IMR-90 (cell line): ENCODE measurements at regions not wholly inside any gene's neighbourhood (a gene's known extent, or its start where the extent isn't known, plus 50 kb on each side); places are given as distances from the start of the nearest gene placed in this dataset.

Experiments
- ATAC-seq: fragments of 200-7000 bp; cut with Tn5 transposase; 2 replicates; pipeline ENCODE4 v1.9.1; 2020; ENCODE audit warnings: low read depth, mild to moderate bottlenecking, moderate library complexity
- BruUV-seq: library from RNA; stranded (reverse); fragments of 400-500 nt; replicated peaks from 2 replicates; lab custom pipeline; 2021; lab: Mats Ljungman, UMichigan
- CTCF ChIA-PET: fragments of 300-600 bp; formaldehyde crosslinking; extraction: SDS; loops from one replicate; lab custom pipeline; 2021; ENCODE audit warnings: antibody characterized with exemption; lab: Yijun Ruan, JAX
- POLR2A ChIA-PET: fragments of 300-600 bp; sonication (Branson Sonifier 250); formaldehyde crosslinking; loops from one replicate; lab custom pipeline; 2022; ENCODE audit warnings: antibody characterized with exemption; ENCODE audit not compliant: unreplicated experiment; lab: Charles Lee
- DNase-seq: peaks from one replicate; pipeline ENCODE4 v3.0.0; 2013
- H2AFZ ChIP-seq: replicated peaks from 2 replicates; pipeline ENCODE3; 2013; ENCODE audit warnings: low read length, mild to moderate bottlenecking; ENCODE audit not compliant: poor library complexity
- H2AK5ac ChIP-seq: 2 replicates; pipeline ENCODE4 v1.6.1; 2013; ENCODE audit warnings: low read depth, low read length, inconsistent platforms
- H2AK9ac ChIP-seq: replicated peaks from 2 replicates; pipeline ENCODE3; 2013; ENCODE audit warnings: mild to moderate bottlenecking, low read depth, low read length, moderate library complexity; ENCODE audit not compliant: poor library complexity
- H2BK120ac ChIP-seq: 2 replicates; pipeline ENCODE4 v1.6.1; 2013; ENCODE audit warnings: low read depth, low read length, inconsistent platforms
- H2BK15ac ChIP-seq: 3 replicates; pipeline ENCODE4 v1.6.1; 2013; ENCODE audit warnings: low read depth, low read length, inconsistent platforms
- H2BK20ac ChIP-seq: 2 replicates; pipeline ENCODE4 v1.6.1; 2013; ENCODE audit warnings: low read depth, mild to moderate bottlenecking, inconsistent platforms, low read length, moderate library complexity
- H2BK5ac ChIP-seq: 2 replicates; pipeline ENCODE4 v1.6.1; 2013; ENCODE audit warnings: mild to moderate bottlenecking, low read depth, low read length, inconsistent platforms; ENCODE audit not compliant: poor library complexity, severe bottlenecking
- H3K14ac ChIP-seq: replicated peaks from 2 replicates; pipeline ENCODE4 v1.6.1; 2013; ENCODE audit warnings: low read depth, low read length, inconsistent platforms
- H3K18ac ChIP-seq: 2 replicates; pipeline ENCODE4 v1.6.1; 2013; ENCODE audit warnings: low read depth, low read length, control low read depth
- H3K23ac ChIP-seq: 2 replicates; pipeline ENCODE4 v1.6.1; 2013; ENCODE audit warnings: low read depth, low read length, inconsistent platforms
- H3K27ac ChIP-seq: 2 replicates; pipeline ENCODE4 v1.5.1; 2013; ENCODE audit warnings: mild to moderate bottlenecking, control low read depth, low read length; ENCODE audit not compliant: insufficient read depth
- H3K27me3 ChIP-seq: 2 replicates; pipeline ENCODE4 v1.6.1; 2013; ENCODE audit warnings: low read length; ENCODE audit not compliant: control insufficient read depth, insufficient read depth
- H3K36me3 ChIP-seq: 2 replicates; pipeline ENCODE4 v1.6.1; 2013; ENCODE audit warnings: low read length, mixed read lengths; ENCODE audit not compliant: control insufficient read depth, insufficient read depth
- H3K4ac ChIP-seq: 2 replicates; pipeline ENCODE4 v1.6.1; 2013; ENCODE audit warnings: low read depth, low read length, inconsistent platforms
- H3K4me1 ChIP-seq: 2 replicates; pipeline ENCODE4 v1.6.1; 2013; ENCODE audit warnings: low read length, mixed read lengths; ENCODE audit not compliant: control insufficient read depth, insufficient read depth
- H3K4me2 ChIP-seq: 2 replicates; pipeline ENCODE4 v1.6.1; 2013; ENCODE audit warnings: low read depth, mild to moderate bottlenecking, control low read depth, low read length, moderate library complexity
- H3K4me3 ChIP-seq: 2 replicates; pipeline ENCODE4 v1.5.1; 2013; ENCODE audit warnings: low read depth, mild to moderate bottlenecking, control low read depth, low read length, moderate library complexity; ENCODE audit not compliant: insufficient read depth
- H3K56ac ChIP-seq: 2 replicates; pipeline ENCODE4 v1.6.1; 2013; ENCODE audit warnings: low read length, inconsistent platforms; ENCODE audit not compliant: insufficient read depth; ENCODE audit errors: extremely low read depth
- H3K79me1 ChIP-seq, 2 experiments: 2 replicates each; pipeline ENCODE4 v1.6.1; 2013; ENCODE audit warnings: low read length in 2 of 2, inconsistent platforms in 1 of 2, low read depth in 1 of 2
- H3K9ac ChIP-seq: 2 replicates; pipeline ENCODE4 v1.6.1; 2013; ENCODE audit warnings: low read depth, low read length, control low read depth
- H3K9me1 ChIP-seq: 2 replicates; pipeline ENCODE4 v1.6.1; 2013; ENCODE audit warnings: low read length, inconsistent platforms; ENCODE audit not compliant: insufficient read depth
- H3K9me3 ChIP-seq: 2 replicates; pipeline ENCODE4 v1.6.1; 2013; ENCODE audit warnings: low read length; ENCODE audit not compliant: control insufficient read depth, insufficient read depth
- H4K20me1 ChIP-seq: 2 replicates; pipeline ENCODE4 v1.6.1; 2013; ENCODE audit warnings: low read length, inconsistent platforms; ENCODE audit not compliant: insufficient read depth
- H4K5ac ChIP-seq: 2 replicates; pipeline ENCODE4 v1.6.1; 2013; ENCODE audit warnings: mild to moderate bottlenecking, low read depth, low read length, control low read depth
- H4K8ac ChIP-seq, 2 experiments: 2 replicates each; pipeline ENCODE4 v1.6.1; 2013; ENCODE audit warnings: low read depth in 2 of 2, low read length in 2 of 2, control low read depth in 1 of 2, inconsistent platforms in 1 of 2
- H4K91ac ChIP-seq: 2 replicates; pipeline ENCODE4 v1.6.1; 2013; ENCODE audit warnings: low read depth, low read length, inconsistent platforms; ENCODE audit not compliant: insufficient read depth
- BHLHE40 ChIP-seq: fragments of 150-350 bp; IDR thresholded peaks from 2 replicates; pipeline ENCODE4 v1.6.1; 2016; ENCODE audit warnings: mild to moderate bottlenecking, low read depth, low read length
- CEBPB ChIP-seq: IDR thresholded peaks from 2 replicates; pipeline ENCODE4 v1.6.1; 2012; ENCODE audit warnings: low read depth, low read length, improper control_type of control experiment
- MAZ ChIP-seq: IDR thresholded peaks from 2 replicates; pipeline ENCODE4 v1.6.1; 2012; ENCODE audit warnings: low read depth, mild to moderate bottlenecking, low read length, improper control_type of control experiment, moderate library complexity, borderline replicate concordance
- POLR2A ChIP-seq: IDR thresholded peaks from 2 replicates; pipeline ENCODE4 v1.6.1; 2012; ENCODE audit warnings: mild to moderate bottlenecking, low read depth, low read length
- RCOR1 ChIP-seq: IDR thresholded peaks from 2 replicates; pipeline ENCODE4 v1.6.1; 2012; ENCODE audit warnings: mild to moderate bottlenecking, low read length, improper control_type of control experiment; ENCODE audit not compliant: insufficient replicate concordance
- SMC3 ChIP-seq: fragments of 150-350 bp; IDR thresholded peaks from 2 replicates; pipeline ENCODE4 v1.6.1; 2016; ENCODE audit warnings: low read depth, mild to moderate bottlenecking, antibody characterized with exemption, low read length, moderate library complexity
- USF2 ChIP-seq: fragments of 150-350 bp; IDR thresholded peaks from 2 replicates; pipeline ENCODE4 v1.6.1; 2017; ENCODE audit warnings: mild to moderate bottlenecking, antibody characterized with exemption, low read length, low read depth
- WGBS, 2 experiments: methylation state at CpG; one replicate each; pipeline versions ENCODE4 v1.1.5 to v1.1.7; 2013; ENCODE audit warnings: missing lambda C conversion rate in 2 of 2; ENCODE audit not compliant: insufficient read length in 1 of 2; ENCODE audit errors: extremely low coverage in 2 of 2; 5-methylcytosine and 5-hydroxymethylcytosine counted together
- dilution Hi-C: fragments of 300-500 bp; cut with HindIII; formaldehyde crosslinking; loops from one replicate; pipeline ENCODE4 v1.14.3; 2018; ENCODE audit warnings: low sequenced_read_pairs; ENCODE audit not compliant: unreplicated experiment
- in situ Hi-C: fragments of 300-500 bp; cut with MboI; formaldehyde crosslinking; loops from 3 replicates; pipeline ENCODE4 v1.14.3; 2019; ENCODE audit warnings: low sequenced_read_pairs, inconsistent platforms, mixed read lengths
- intact Hi-C: fragments of 100-400 bp; cut with micrococcal nuclease; formaldehyde crosslinking; loops from 2 replicates; pipeline ENCODE4 v1.10.0; 2022
- TF ChIP-seq, protein P1 (sequence below): fragments of 150-350 bp; IDR thresholded peaks from 2 replicates; pipeline ENCODE4 v1.6.1; 2016; ENCODE audit warnings: low read depth, mild to moderate bottlenecking, low read length, moderate library complexity, borderline replicate concordance

GRCh38 chr2:39606585-39606984 is 59.1 kb upstream of the TMEM178A start:
- Histone ChIP-seq H3K4me1 (peaks cover 2% of the 10 kb centered on the region; the same call in 1 of the 2 replicates), H2BK15ac (no peak overlapping the region), H3K23ac (no peak overlapping the region), H3K36me3 (no peaks in the 10 kb centered on the region), H3K4me3 (no peak overlapping the region), H4K20me1 (no peaks in the 10 kb centered on the region), H2BK120ac (no peak overlapping the region), H2BK20ac (no peak overlapping the region), H4K5ac (no peak overlapping the region), H3K9me1 (no peaks in the 10 kb centered on the region; the same call in 1 of the 2 replicates), H3K4me2 (no peak overlapping the region), H2BK5ac (no peak overlapping the region), H2AK5ac (no peak overlapping the region), H2AK9ac (no peak overlapping the region), H3K9ac (no peak overlapping the region), H3K18ac (no peak overlapping the region), H3K27ac (no peak overlapping the region), H3K14ac (no peak overlapping the region), H3K27me3 (peaks cover 4% of the 10 kb centered on the region; the same call in 1 of the 2 replicates), H4K8ac (no peak overlapping the region), H4K91ac (no peak overlapping the region), H3K56ac (no peak overlapping the region), H3K4ac (no peak overlapping the region), H3K79me1 (no peaks in the 10 kb centered on the region), H3K9me3 (no peaks in the 10 kb centered on the region), H2AFZ (no peak overlapping the region)
- intact Hi-C loops, result no loop called here
- dilution Hi-C loops, result no loop called here
- ChIA-PET POLR2A (no interaction called here), CTCF (interaction anchor here (1.0 kb wide), 1 partner anchor 90 kb away, joined by 3 read pairs; no protein-coding TSS in a partner anchor)
- in situ Hi-C loops, result no loop called here
- ATAC-seq, result no peak
- TF ChIP-seq CEBPB, result no peak
- TF ChIP-seq MAZ, result no peak
- TF ChIP-seq BHLHE40, result no peak
- TF ChIP-seq POLR2A, result no peak
- TF ChIP-seq USF2, result no peak
- TF ChIP-seq RCOR1, result no peak
- TF ChIP-seq, protein P1, sequence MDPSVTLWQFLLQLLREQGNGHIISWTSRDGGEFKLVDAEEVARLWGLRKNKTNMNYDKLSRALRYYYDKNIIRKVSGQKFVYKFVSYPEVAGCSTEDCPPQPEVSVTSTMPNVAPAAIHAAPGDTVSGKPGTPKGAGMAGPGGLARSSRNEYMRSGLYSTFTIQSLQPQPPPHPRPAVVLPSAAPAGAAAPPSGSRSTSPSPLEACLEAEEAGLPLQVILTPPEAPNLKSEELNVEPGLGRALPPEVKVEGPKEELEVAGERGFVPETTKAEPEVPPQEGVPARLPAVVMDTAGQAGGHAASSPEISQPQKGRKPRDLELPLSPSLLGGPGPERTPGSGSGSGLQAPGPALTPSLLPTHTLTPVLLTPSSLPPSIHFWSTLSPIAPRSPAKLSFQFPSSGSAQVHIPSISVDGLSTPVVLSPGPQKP, result no peak
- no peak for TF ChIP-seq SMC3
- no TSS peak for BruUV-seq
- no peak for DNase-seq
- WGBS, 2 experiments, result 70% methylated on average over 2 of the region's 4 CpGs; no CpG with 5 or more reads in 1 of the 2 experiments
